GM23338 (cell line): ENCODE measurements at regions not wholly inside any gene's neighbourhood (a gene's known extent, or its start where the extent isn't known, plus 50 kb on each side); places are given as distances from the start of the nearest gene placed in this dataset.

ENCODE experiments used
- ATAC-seq: fragments of 200-7000 bp; cut with Tn5 transposase; 3 replicates; pipeline ENCODE4 v1.9.1; 2020
- DNase-seq: peaks from one replicate; pipeline ENCODE4 v3.0.0-alpha.2; 2015; ENCODE audit warnings: low spot score
- H2AFZ ChIP-seq: fragments of 200-600 bp; sonication (generic); 2 replicates; pipeline ENCODE4 v1.8.0; 2016; ENCODE audit warnings: antibody characterized with exemption, mild to moderate bottlenecking, moderate library complexity
- H3F3A ChIP-seq: fragments of 200-600 bp; sonication (generic); replicated peaks from 2 replicates; pipeline ENCODE4 v1.8.0; 2017; ENCODE audit warnings: antibody characterized with exemption, mixed run types, low read depth
- H3K27ac ChIP-seq: fragments of 200-600 bp; sonication (generic); 2 replicates; pipeline ENCODE4 v1.6.1; 2016; ENCODE audit warnings: low read depth
- H3K27me3 ChIP-seq: fragments of 200-600 bp; sonication (generic); 2 replicates; pipeline ENCODE4 v1.8.0; 2016; ENCODE audit warnings: mild to moderate bottlenecking, mixed run types, moderate library complexity; ENCODE audit not compliant: insufficient read depth
- H3K36me3 ChIP-seq: fragments of 200-600 bp; sonication (generic); 2 replicates; pipeline ENCODE4 v1.8.0; 2016; ENCODE audit warnings: mild to moderate bottlenecking; ENCODE audit not compliant: insufficient read depth
- H3K4me1 ChIP-seq: fragments of 200-600 bp; sonication (generic); 2 replicates; pipeline ENCODE4 v1.8.0; 2016; ENCODE audit warnings: mild to moderate bottlenecking, moderate library complexity; ENCODE audit not compliant: insufficient read depth
- H3K4me2 ChIP-seq: fragments of 200-600 bp; sonication (generic); 2 replicates; pipeline ENCODE4 v1.7.1; 2017; ENCODE audit warnings: mixed run types
- H3K4me3 ChIP-seq: fragments of 200-600 bp; sonication (generic); 2 replicates; pipeline ENCODE4 v1.6.1; 2016; ENCODE audit warnings: mixed run types
- H3K79me2 ChIP-seq: fragments of 200-600 bp; sonication (generic); replicated peaks from 2 replicates; pipeline ENCODE4 v1.8.0; 2017; ENCODE audit warnings: mild to moderate bottlenecking; ENCODE audit not compliant: insufficient read depth
- H3K9me2 ChIP-seq: fragments of 200-600 bp; sonication (generic); 2 replicates; pipeline ENCODE4 v1.8.0; 2017; ENCODE audit not compliant: insufficient read depth
- H4K20me1 ChIP-seq: fragments of 200-600 bp; sonication (generic); replicated peaks from 2 replicates; pipeline ENCODE4 v1.8.0; 2017; ENCODE audit warnings: mild to moderate bottlenecking; ENCODE audit not compliant: insufficient read depth
- H3K27ac Mint-ChIP-seq: 2 replicates; pipeline ENCODE4 v1.8.0; 2020; ENCODE audit warnings: inconsistent platforms, mild to moderate bottlenecking, moderate library complexity, mixed read lengths
- H3K27me3 Mint-ChIP-seq: 3 replicates; pipeline ENCODE4 v1.8.0; 2022; ENCODE audit warnings: low read depth, mild to moderate bottlenecking, moderate library complexity, mixed read lengths, inconsistent platforms; ENCODE audit not compliant: insufficient read depth, poor library complexity
- H3K36me3 Mint-ChIP-seq: 3 replicates; pipeline ENCODE4 v1.8.0; 2021; ENCODE audit warnings: low read depth, mild to moderate bottlenecking, inconsistent platforms, moderate library complexity, mixed read lengths
- H3K4me1 Mint-ChIP-seq: 3 replicates; pipeline ENCODE4 v1.8.0; 2020; ENCODE audit warnings: mild to moderate bottlenecking, inconsistent platforms, mixed read lengths
- H3K4me3 Mint-ChIP-seq: 3 replicates; pipeline ENCODE4 v1.8.0; 2021; ENCODE audit warnings: moderate library complexity, mild to moderate bottlenecking, inconsistent platforms, mixed read lengths
- H3K9me3 Mint-ChIP-seq: 3 replicates; pipeline ENCODE4 v1.8.0; 2020; ENCODE audit warnings: moderate library complexity, mild to moderate bottlenecking, inconsistent platforms, mixed read lengths
- CREB1 ChIP-seq: fragments of 250-450 bp; sonication (Bioruptor Pico); IDR thresholded peaks from 2 replicates; pipeline ENCODE4 v1.5.0; 2020; ENCODE audit warnings: low read depth, mild to moderate bottlenecking, moderate library complexity
- JUNB ChIP-seq: IDR thresholded peaks from one replicate; pipeline ENCODE4 v1.6.1; 2016; ENCODE audit warnings: antibody characterized with exemption; ENCODE audit not compliant: unreplicated experiment
- NANOG ChIP-seq: IDR thresholded peaks from 2 replicates; pipeline ENCODE4 v1.6.1; 2016; ENCODE audit warnings: antibody characterized with exemption, borderline replicate concordance
- REST ChIP-seq: IDR thresholded peaks from one replicate; pipeline ENCODE4 v1.6.1; 2018; ENCODE audit warnings: antibody characterized with exemption; ENCODE audit not compliant: unreplicated experiment
- STAT1 ChIP-seq: IDR thresholded peaks from one replicate; pipeline ENCODE4 v1.6.1; 2016; ENCODE audit warnings: antibody characterized with exemption; ENCODE audit not compliant: unreplicated experiment
- ZNF114 ChIP-seq: fragments of 250-450 bp; sonication (Bioruptor Pico); IDR thresholded peaks from 2 replicates; pipeline ENCODE4 v1.5.0; 2020; ENCODE audit warnings: mild to moderate bottlenecking, moderate library complexity
- ZNF331 ChIP-seq: fragments of 250-450 bp; sonication (Bioruptor Pico); IDR thresholded peaks from 2 replicates; pipeline ENCODE4 v1.5.0; 2020; ENCODE audit warnings: low read depth, mild to moderate bottlenecking, moderate library complexity
- TF ChIP-seq, protein P1 (sequence below), 2 experiments: fragments of 200-600 bp in 1 of 2; sonication (generic) in 1 of 2; conservative IDR thresholded peaks; 2 replicates each; pipeline versions ENCODE4 v1.5.1 to v1.6.1; 2016 to 2017; ENCODE audit warnings: antibody characterized with exemption in 2 of 2, low read depth in 2 of 2, mild to moderate bottlenecking in 2 of 2, moderate library complexity in 1 of 2

DNA sequence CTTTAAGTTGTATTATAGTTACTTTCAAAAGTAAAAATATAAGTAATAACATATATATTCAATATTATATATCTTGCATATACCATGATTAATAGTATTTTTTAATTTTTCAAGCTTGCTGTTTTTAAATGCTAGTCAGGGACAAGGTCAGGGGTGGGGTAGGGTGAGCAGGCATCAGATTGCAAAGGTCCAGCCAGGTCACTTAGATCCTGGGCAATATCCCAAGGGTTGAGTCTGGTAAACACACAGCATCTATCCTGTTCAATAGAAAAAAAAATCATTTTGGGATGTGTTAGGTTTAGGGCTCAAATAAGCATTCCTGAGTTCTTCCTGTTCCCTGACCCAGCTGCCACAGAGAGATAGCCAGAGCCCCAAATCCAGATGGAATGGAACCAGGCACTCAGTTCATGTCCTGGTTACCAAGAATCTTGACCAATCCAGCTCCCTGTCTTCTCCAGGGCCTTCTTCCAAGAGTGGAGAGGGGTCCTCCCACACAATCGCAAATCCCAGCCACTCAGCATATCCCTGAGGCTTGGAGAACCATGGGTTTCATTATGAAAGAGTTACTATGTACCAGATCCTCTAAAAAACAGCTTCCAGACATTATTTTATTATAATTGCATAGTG is 134.9 kb upstream of the TOP1 start (continued):
- no peak for TF ChIP-seq REST
- no peak for TF ChIP-seq NANOG
- TF ChIP-seq CREB1: no peak
- TF ChIP-seq JUNB: no peak
- TF ChIP-seq STAT1: no peak

- no peak overlapping the region for H3K27ac Mint-ChIP-seq
- H4K20me1 ChIP-seq: no peaks in the 10 kb centered on the region
- H3K4me2 ChIP-seq: no peak overlapping the region
- DNase-seq: no peak
- H3F3A ChIP-seq: no peaks in the 10 kb centered on the region
- no peak for ATAC-seq
- H3K27me3 ChIP-seq: no peaks in the 10 kb centered on the region
- no peaks in the 10 kb centered on the region for H3K4me1 ChIP-seq
- no peaks in the 10 kb centered on the region for H3K79me2 ChIP-seq
- no peaks in the 10 kb centered on the region for H3K36me3 ChIP-seq
- H2AFZ ChIP-seq: no peak overlapping the region
- H3K9me2 ChIP-seq: no peaks in the 10 kb centered on the region
- no peaks in the 10 kb centered on the region for H3K9me3 Mint-ChIP-seq
- H3K36me3 Mint-ChIP-seq: no peaks in the 10 kb centered on the region
- no peak overlapping the region for H3K27ac ChIP-seq
- H3K27me3 Mint-ChIP-seq: no peaks in the 10 kb centered on the region
- no peak overlapping the region for H3K4me3 ChIP-seq
- H3K4me1 Mint-ChIP-seq: no peaks in the 10 kb centered on the region
- TF ChIP-seq ZNF114 (CRISPR knock-in tag): no peak
- no peak for TF ChIP-seq CREB1
- TF ChIP-seq ZNF331 (CRISPR knock-in tag): no peak
- no peak overlapping the region for H3K4me3 Mint-ChIP-seq
These were observed 134.4 kb upstream of the TOP1 start for GRCh38 chr20:40894237-40894630.

DNA sequence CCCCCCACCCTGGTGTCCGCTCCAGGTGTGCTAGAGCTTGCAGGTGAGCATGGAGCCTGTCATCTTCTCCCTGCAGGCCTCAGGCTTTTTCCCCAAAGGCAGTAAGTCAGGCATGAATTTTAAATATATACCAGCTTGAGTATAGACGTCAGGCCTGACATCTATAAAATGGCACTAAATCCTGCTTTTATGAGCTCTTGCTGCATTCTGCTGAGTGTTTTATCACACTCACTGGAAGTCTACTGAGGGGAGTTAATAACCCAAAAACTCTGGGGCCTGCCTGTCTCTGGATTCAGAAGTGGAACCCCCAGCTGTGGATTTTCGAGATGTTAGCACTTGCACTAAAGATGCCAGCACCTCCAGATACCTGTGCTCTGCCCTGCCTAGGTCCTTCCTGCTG is 133.4 kb upstream of the TOP1 start:
- Histone ChIP-seq H3K9me2 (no peaks in the 10 kb centered on the region), H3K79me2 (no peaks in the 10 kb centered on the region), H3K4me3 (no peak overlapping the region), H2AFZ (no peak overlapping the region), H3K27me3 (no peaks in the 10 kb centered on the region), H3F3A (no peaks in the 10 kb centered on the region), H4K20me1 (no peaks in the 10 kb centered on the region), H3K36me3 (no peaks in the 10 kb centered on the region), H3K27ac (no peak overlapping the region), H3K4me2 (no peak overlapping the region), H3K4me1 (no peaks in the 10 kb centered on the region)
- Mint-ChIP-seq H3K4me1 (0 out of 3 replicates have a peak, but pooled peaks cover 2% of the 10 kb centered on the region), H3K27me3 (peaks cover 2% of the 10 kb centered on the region), H3K27ac (no peak overlapping the region), H3K9me3 (no peaks in the 10 kb centered on the region), H3K36me3 (no peaks in the 10 kb centered on the region), H3K4me3 (no peak overlapping the region)
- no peak for ATAC-seq
- DNase-seq: no peak
- no peak for TF ChIP-seq JUNB
- TF ChIP-seq REST: no peak
- TF ChIP-seq, protein P1, sequence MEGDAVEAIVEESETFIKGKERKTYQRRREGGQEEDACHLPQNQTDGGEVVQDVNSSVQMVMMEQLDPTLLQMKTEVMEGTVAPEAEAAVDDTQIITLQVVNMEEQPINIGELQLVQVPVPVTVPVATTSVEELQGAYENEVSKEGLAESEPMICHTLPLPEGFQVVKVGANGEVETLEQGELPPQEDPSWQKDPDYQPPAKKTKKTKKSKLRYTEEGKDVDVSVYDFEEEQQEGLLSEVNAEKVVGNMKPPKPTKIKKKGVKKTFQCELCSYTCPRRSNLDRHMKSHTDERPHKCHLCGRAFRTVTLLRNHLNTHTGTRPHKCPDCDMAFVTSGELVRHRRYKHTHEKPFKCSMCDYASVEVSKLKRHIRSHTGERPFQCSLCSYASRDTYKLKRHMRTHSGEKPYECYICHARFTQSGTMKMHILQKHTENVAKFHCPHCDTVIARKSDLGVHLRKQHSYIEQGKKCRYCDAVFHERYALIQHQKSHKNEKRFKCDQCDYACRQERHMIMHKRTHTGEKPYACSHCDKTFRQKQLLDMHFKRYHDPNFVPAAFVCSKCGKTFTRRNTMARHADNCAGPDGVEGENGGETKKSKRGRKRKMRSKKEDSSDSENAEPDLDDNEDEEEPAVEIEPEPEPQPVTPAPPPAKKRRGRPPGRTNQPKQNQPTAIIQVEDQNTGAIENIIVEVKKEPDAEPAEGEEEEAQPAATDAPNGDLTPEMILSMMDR (conservative IDR thresholded peaks at IDR 0.05; ENCODE audit: low read depth in 2 of 2): no peak
- TF ChIP-seq NANOG: no peak
